IMR-90 (cell line): ENCODE measurements at regions not wholly inside any gene's neighbourhood (a gene's known extent, or its start where the extent isn't known, plus 50 kb on each side); places are given as distances from the start of the nearest gene placed in this dataset.
A peak's percentile ranks its signal among the peaks of the same experiment; 100 is the strongest.

Source experiments
- ATAC-seq: fragments of 200-7000 bp; cut with Tn5 transposase; 2 replicates; pipeline ENCODE4 v1.9.1; 2020; ENCODE audit warnings: low read depth, mild to moderate bottlenecking, moderate library complexity
- BruUV-seq: library from RNA; stranded (reverse); fragments of 400-500 nt; replicated peaks from 2 replicates; lab custom pipeline; 2021; lab: Mats Ljungman, UMichigan
- CTCF ChIA-PET: fragments of 300-600 bp; formaldehyde crosslinking; extraction: SDS; loops from one replicate; lab custom pipeline; 2021; ENCODE audit warnings: antibody characterized with exemption; lab: Yijun Ruan, JAX
- POLR2A ChIA-PET: fragments of 300-600 bp; sonication (Branson Sonifier 250); formaldehyde crosslinking; loops from one replicate; lab custom pipeline; 2022; ENCODE audit warnings: antibody characterized with exemption; ENCODE audit not compliant: unreplicated experiment; lab: Charles Lee
- DNase-seq: peaks from one replicate; pipeline ENCODE4 v3.0.0; 2013
- H2AFZ ChIP-seq: replicated peaks from 2 replicates; pipeline ENCODE3; 2013; ENCODE audit warnings: low read length, mild to moderate bottlenecking; ENCODE audit not compliant: poor library complexity
- H2AK5ac ChIP-seq: 2 replicates; pipeline ENCODE4 v1.6.1; 2013; ENCODE audit warnings: low read depth, low read length, inconsistent platforms
- H2AK9ac ChIP-seq: replicated peaks from 2 replicates; pipeline ENCODE3; 2013; ENCODE audit warnings: mild to moderate bottlenecking, low read depth, low read length, moderate library complexity; ENCODE audit not compliant: poor library complexity
- H2BK120ac ChIP-seq: 2 replicates; pipeline ENCODE4 v1.6.1; 2013; ENCODE audit warnings: low read depth, low read length, inconsistent platforms
- H2BK15ac ChIP-seq: 3 replicates; pipeline ENCODE4 v1.6.1; 2013; ENCODE audit warnings: low read depth, low read length, inconsistent platforms
- H2BK20ac ChIP-seq: 2 replicates; pipeline ENCODE4 v1.6.1; 2013; ENCODE audit warnings: low read depth, mild to moderate bottlenecking, inconsistent platforms, low read length, moderate library complexity
- H2BK5ac ChIP-seq: 2 replicates; pipeline ENCODE4 v1.6.1; 2013; ENCODE audit warnings: mild to moderate bottlenecking, low read depth, low read length, inconsistent platforms; ENCODE audit not compliant: poor library complexity, severe bottlenecking
- H3K14ac ChIP-seq: replicated peaks from 2 replicates; pipeline ENCODE4 v1.6.1; 2013; ENCODE audit warnings: low read depth, low read length, inconsistent platforms
- H3K18ac ChIP-seq: 2 replicates; pipeline ENCODE4 v1.6.1; 2013; ENCODE audit warnings: low read depth, low read length, control low read depth
- H3K23ac ChIP-seq: 2 replicates; pipeline ENCODE4 v1.6.1; 2013; ENCODE audit warnings: low read depth, low read length, inconsistent platforms
- H3K27ac ChIP-seq: 2 replicates; pipeline ENCODE4 v1.5.1; 2013; ENCODE audit warnings: mild to moderate bottlenecking, control low read depth, low read length; ENCODE audit not compliant: insufficient read depth
- H3K27me3 ChIP-seq: 2 replicates; pipeline ENCODE4 v1.6.1; 2013; ENCODE audit warnings: low read length; ENCODE audit not compliant: control insufficient read depth, insufficient read depth
- H3K36me3 ChIP-seq: 2 replicates; pipeline ENCODE4 v1.6.1; 2013; ENCODE audit warnings: low read length, mixed read lengths; ENCODE audit not compliant: control insufficient read depth, insufficient read depth
- H3K4ac ChIP-seq: 2 replicates; pipeline ENCODE4 v1.6.1; 2013; ENCODE audit warnings: low read depth, low read length, inconsistent platforms
- H3K4me1 ChIP-seq: 2 replicates; pipeline ENCODE4 v1.6.1; 2013; ENCODE audit warnings: low read length, mixed read lengths; ENCODE audit not compliant: control insufficient read depth, insufficient read depth
- H3K4me2 ChIP-seq: 2 replicates; pipeline ENCODE4 v1.6.1; 2013; ENCODE audit warnings: low read depth, mild to moderate bottlenecking, control low read depth, low read length, moderate library complexity
- H3K4me3 ChIP-seq: 2 replicates; pipeline ENCODE4 v1.5.1; 2013; ENCODE audit warnings: low read depth, mild to moderate bottlenecking, control low read depth, low read length, moderate library complexity; ENCODE audit not compliant: insufficient read depth
- H3K56ac ChIP-seq: 2 replicates; pipeline ENCODE4 v1.6.1; 2013; ENCODE audit warnings: low read length, inconsistent platforms; ENCODE audit not compliant: insufficient read depth; ENCODE audit errors: extremely low read depth
- H3K79me1 ChIP-seq, 2 experiments: 2 replicates each; pipeline ENCODE4 v1.6.1; 2013; ENCODE audit warnings: low read length in 2 of 2, inconsistent platforms in 1 of 2, low read depth in 1 of 2
- H3K9ac ChIP-seq: 2 replicates; pipeline ENCODE4 v1.6.1; 2013; ENCODE audit warnings: low read depth, low read length, control low read depth
- H3K9me1 ChIP-seq: 2 replicates; pipeline ENCODE4 v1.6.1; 2013; ENCODE audit warnings: low read length, inconsistent platforms; ENCODE audit not compliant: insufficient read depth
- H3K9me3 ChIP-seq: 2 replicates; pipeline ENCODE4 v1.6.1; 2013; ENCODE audit warnings: low read length; ENCODE audit not compliant: control insufficient read depth, insufficient read depth
- H4K20me1 ChIP-seq: 2 replicates; pipeline ENCODE4 v1.6.1; 2013; ENCODE audit warnings: low read length, inconsistent platforms; ENCODE audit not compliant: insufficient read depth
- H4K5ac ChIP-seq: 2 replicates; pipeline ENCODE4 v1.6.1; 2013; ENCODE audit warnings: mild to moderate bottlenecking, low read depth, low read length, control low read depth
- H4K8ac ChIP-seq, 2 experiments: 2 replicates each; pipeline ENCODE4 v1.6.1; 2013; ENCODE audit warnings: low read depth in 2 of 2, low read length in 2 of 2, control low read depth in 1 of 2, inconsistent platforms in 1 of 2
- H4K91ac ChIP-seq: 2 replicates; pipeline ENCODE4 v1.6.1; 2013; ENCODE audit warnings: low read depth, low read length, inconsistent platforms; ENCODE audit not compliant: insufficient read depth
- BHLHE40 ChIP-seq: fragments of 150-350 bp; IDR thresholded peaks from 2 replicates; pipeline ENCODE4 v1.6.1; 2016; ENCODE audit warnings: mild to moderate bottlenecking, low read depth, low read length
- CEBPB ChIP-seq: IDR thresholded peaks from 2 replicates; pipeline ENCODE4 v1.6.1; 2012; ENCODE audit warnings: low read depth, low read length, improper control_type of control experiment
- FOS ChIP-seq: fragments of 150-350 bp; IDR thresholded peaks from 2 replicates; pipeline ENCODE4 v1.6.1; 2016; ENCODE audit warnings: low read depth, low read length
- WGBS, 2 experiments: methylation state at CpG; one replicate each; pipeline versions ENCODE4 v1.1.5 to v1.1.7; 2013; ENCODE audit warnings: missing lambda C conversion rate in 2 of 2; ENCODE audit not compliant: insufficient read length in 1 of 2; ENCODE audit errors: extremely low coverage in 2 of 2; 5-methylcytosine and 5-hydroxymethylcytosine counted together
- dilution Hi-C: fragments of 300-500 bp; cut with HindIII; formaldehyde crosslinking; loops from one replicate; pipeline ENCODE4 v1.14.3; 2018; ENCODE audit warnings: low sequenced_read_pairs; ENCODE audit not compliant: unreplicated experiment
- in situ Hi-C: fragments of 300-500 bp; cut with MboI; formaldehyde crosslinking; loops from 3 replicates; pipeline ENCODE4 v1.14.3; 2019; ENCODE audit warnings: low sequenced_read_pairs, inconsistent platforms, mixed read lengths
- intact Hi-C: fragments of 100-400 bp; cut with micrococcal nuclease; formaldehyde crosslinking; loops from 2 replicates; pipeline ENCODE4 v1.10.0; 2022

GRCh38 chr17:69967910-69968411, 107.1 kb upstream of the KCNJ16 start:
- H3K27ac ChIP-seq = peak overlapping the region; percentile 34; the same call in 1 of the 2 replicates
- H3K14ac ChIP-seq = no peak overlapping the region
- no peaks in the 10 kb centered on the region for H3K4me1 ChIP-seq
- dilution Hi-C loops = no loop called here
- peak overlapping the region; percentile 2; the same call in 1 of the 2 replicates for H3K18ac ChIP-seq
- peaks cover 5% of the 10 kb centered on the region; the same call in 1 of the 2 replicates for H3K9me3 ChIP-seq
- peak overlapping the region; percentile 42; the same call in 1 of the 2 replicates for H2BK120ac ChIP-seq
- H4K20me1 ChIP-seq = no peaks in the 10 kb centered on the region
- no peak overlapping the region for H2AK5ac ChIP-seq
- no peak overlapping the region for H3K4me3 ChIP-seq
- H3K36me3 ChIP-seq = no peaks in the 10 kb centered on the region
- H4K8ac ChIP-seq = peak overlapping the region in 1 of 2 experiments; percentile 5; a peak in 1 of 4 replicates
- H3K9ac ChIP-seq = no peak overlapping the region
- no peaks in the 10 kb centered on the region for H3K27me3 ChIP-seq
- POLR2A ChIA-PET = no interaction called here
- peak overlapping the region; percentile 62 for H2BK5ac ChIP-seq
- H3K9me1 ChIP-seq = no peaks in the 10 kb centered on the region
- no peak overlapping the region for H3K4ac ChIP-seq
- BruUV-seq = no TSS peak
- H4K5ac ChIP-seq = no peak overlapping the region
- H2AK9ac ChIP-seq = no peak overlapping the region
- H3K56ac ChIP-seq = no peak overlapping the region
- DNase-seq (peak; percentile 98), ATAC-seq (peak; percentile 96)
- no peak overlapping the region for H2AFZ ChIP-seq
- no peak overlapping the region for H3K23ac ChIP-seq
- H4K91ac ChIP-seq = no peak overlapping the region
- intact Hi-C loops = loop anchor here (5.0 kb wide), 1 partner anchor 169 kb away; no protein-coding TSS in a partner anchor
- H2BK15ac ChIP-seq = no peak overlapping the region
- no peak overlapping the region for H3K4me2 ChIP-seq
- H2BK20ac ChIP-seq = 0 out of 2 replicates have a peak overlapping the region, but pooled peaks have one; percentile 51
- in situ Hi-C loops = no loop called here
- H3K79me1 ChIP-seq = no peaks in the 10 kb centered on the region
- WGBS, 2 experiments = 0% methylated on average over 2 of the region's 3 CpGs; no CpG with 5 or more reads in 1 of the 2 experiments
- CTCF ChIA-PET = interaction anchor here (0.8 kb wide), 1 partner anchor 416 kb away, joined by 4 read pairs; no protein-coding TSS in a partner anchor
- TF ChIP-seq CEBPB (peak; percentile 79), BHLHE40 (no peak), FOS (peak; percentile 56; the same call in 1 of the 2 replicates)
